IPS-18a (cell line): ENCODE measurements at regions not wholly inside any gene's neighbourhood (a gene's known extent, or its start where the extent isn't known, plus 50 kb on each side); places are given as distances from the start of the nearest gene placed in this dataset.

Experiments used
- H3K27ac ChIP-seq: one replicate; pipeline ENCODE4 v1.5.1; 2013; ENCODE audit warnings: low read length
- H3K27me3 ChIP-seq: one replicate; pipeline ENCODE4 v1.6.1; 2013; ENCODE audit warnings: mild to moderate bottlenecking, low read length; ENCODE audit not compliant: control insufficient read depth, insufficient read depth
- H3K36me3 ChIP-seq: one replicate; pipeline ENCODE4 v1.6.1; 2013; ENCODE audit warnings: low read depth, low read length; ENCODE audit not compliant: control insufficient read depth
- H3K4me1 ChIP-seq: one replicate; pipeline ENCODE4 v1.6.1; 2013; ENCODE audit warnings: low read depth, low read length; ENCODE audit not compliant: control insufficient read depth
- H3K4me3 ChIP-seq: one replicate; pipeline ENCODE4 v1.5.1; 2013; ENCODE audit warnings: low read length
- H3K9ac ChIP-seq: one replicate; pipeline ENCODE4 v1.6.1; 2013; ENCODE audit warnings: mild to moderate bottlenecking, low read length, moderate library complexity
- H3K9me3 ChIP-seq: one replicate; pipeline ENCODE4 v1.6.1; 2013; ENCODE audit warnings: low read depth, low read length; ENCODE audit not compliant: control insufficient read depth

- H3K27me3 ChIP-seq = no peaks in the 10 kb centered on the region
- no peak overlapping the region for H3K27ac ChIP-seq
- no peaks in the 10 kb centered on the region for H3K36me3 ChIP-seq
- H3K4me1 ChIP-seq = no peaks in the 10 kb centered on the region
- no peak overlapping the region for H3K4me3 ChIP-seq
- H3K9me3 ChIP-seq = no peaks in the 10 kb centered on the region
- H3K9ac ChIP-seq = no peak overlapping the region
Measured at GRCh38 chr18:39524370-39524769, 1958.8 kb upstream of the CELF4 start.

GRCh38 chr18:39523281-39523680, 1957.7 kb upstream of the CELF4 start:
- H3K36me3 ChIP-seq = no peaks in the 10 kb centered on the region

GRCh38 chr18:39521164-39521563, 1955.6 kb upstream of the CELF4 start:
- Histone ChIP-seq H3K27me3 (no peaks in the 10 kb centered on the region), H3K4me1 (no peaks in the 10 kb centered on the region), H3K27ac (no peak overlapping the region), H3K9me3 (no peaks in the 10 kb centered on the region), H3K36me3 (no peaks in the 10 kb centered on the region), H3K4me3 (no peak overlapping the region), H3K9ac (no peak overlapping the region)

More at GRCh38 chr18:39523281-39523680, 1957.7 kb upstream of the CELF4 start:
- Histone ChIP-seq H3K27me3 (no peaks in the 10 kb centered on the region), H3K9ac (no peak overlapping the region), H3K9me3 (no peaks in the 10 kb centered on the region), H3K27ac (no peak overlapping the region), H3K4me1 (no peaks in the 10 kb centered on the region), H3K4me3 (no peak overlapping the region)

GRCh38 chr18:39519741-39520140, 1954.1 kb upstream of the CELF4 start:
- H3K27me3 ChIP-seq = no peaks in the 10 kb centered on the region
- no peaks in the 10 kb centered on the region for H3K36me3 ChIP-seq
- no peak overlapping the region for H3K27ac ChIP-seq
- no peaks in the 10 kb centered on the region for H3K9me3 ChIP-seq
- H3K4me1 ChIP-seq = no peaks in the 10 kb centered on the region
- H3K9ac ChIP-seq = no peak overlapping the region
- H3K4me3 ChIP-seq = no peak overlapping the region

- H3K36me3 ChIP-seq = no peaks in the 10 kb centered on the region
- no peak overlapping the region for H3K27ac ChIP-seq
- no peaks in the 10 kb centered on the region for H3K27me3 ChIP-seq
- no peaks in the 10 kb centered on the region for H3K9me3 ChIP-seq
- no peaks in the 10 kb centered on the region for H3K4me1 ChIP-seq
- H3K4me3 ChIP-seq = no peak overlapping the region
- no peak overlapping the region for H3K9ac ChIP-seq
Measured at GRCh38 chr18:39515299-39515698, 1949.7 kb upstream of the CELF4 start.

GRCh38 chr18:39513186-39513585, 1947.6 kb upstream of the CELF4 start:
- Histone ChIP-seq H3K4me3 (no peak overlapping the region), H3K27me3 (no peaks in the 10 kb centered on the region), H3K36me3 (no peaks in the 10 kb centered on the region), H3K27ac (no peak overlapping the region), H3K9ac (no peak overlapping the region), H3K4me1 (no peaks in the 10 kb centered on the region), H3K9me3 (no peaks in the 10 kb centered on the region)

- Histone ChIP-seq H3K9me3 (no peaks in the 10 kb centered on the region), H3K36me3 (no peaks in the 10 kb centered on the region), H3K4me3 (no peak overlapping the region), H3K27me3 (no peaks in the 10 kb centered on the region), H3K9ac (no peak overlapping the region), H3K27ac (no peak overlapping the region), H3K4me1 (no peaks in the 10 kb centered on the region)
Measured at GRCh38 chr18:39506581-39507330, 1941.2 kb upstream of the CELF4 start.

- Histone ChIP-seq H3K27me3 (no peaks in the 10 kb centered on the region), H3K27ac (no peak overlapping the region), H3K4me1 (peaks cover 10% of the 10 kb centered on the region), H3K9ac (no peak overlapping the region), H3K4me3 (no peak overlapping the region), H3K36me3 (no peaks in the 10 kb centered on the region), H3K9me3 (peaks cover 3% of the 10 kb centered on the region)
Measured at GRCh38 chr18:39500306-39500705, 1934.7 kb upstream of the CELF4 start.

- Histone ChIP-seq H3K9ac (no peak overlapping the region), H3K4me3 (no peak overlapping the region), H3K4me1 (peaks cover 10% of the 10 kb centered on the region), H3K27ac (no peak overlapping the region), H3K27me3 (no peaks in the 10 kb centered on the region), H3K36me3 (no peaks in the 10 kb centered on the region), H3K9me3 (peaks cover 3% of the 10 kb centered on the region)
Measured at GRCh38 chr18:39497821-39498220, 1932.2 kb upstream of the CELF4 start.

- Histone ChIP-seq H3K9ac (no peak overlapping the region), H3K36me3 (no peaks in the 10 kb centered on the region), H3K4me1 (peaks cover 10% of the 10 kb centered on the region), H3K9me3 (peaks cover 3% of the 10 kb centered on the region), H3K27ac (no peak overlapping the region), H3K4me3 (no peak overlapping the region), H3K27me3 (no peaks in the 10 kb centered on the region)
Measured at GRCh38 chr18:39496986-39497385, 1931.4 kb upstream of the CELF4 start.

GRCh38 chr18:39494211-39494896, 1928.8 kb upstream of the CELF4 start:
- H3K27ac ChIP-seq = no peak overlapping the region

GRCh38 chr18:39491408-39491807, 1925.8 kb upstream of the CELF4 start:
- Histone ChIP-seq H3K36me3 (no peaks in the 10 kb centered on the region), H3K4me1 (no peaks in the 10 kb centered on the region), H3K27ac (no peak overlapping the region), H3K9ac (no peak overlapping the region), H3K9me3 (no peaks in the 10 kb centered on the region), H3K27me3 (no peaks in the 10 kb centered on the region), H3K4me3 (no peak overlapping the region)

More at GRCh38 chr18:39494211-39494896, 1928.8 kb upstream of the CELF4 start:
- H3K9me3 ChIP-seq = peaks cover 3% of the 10 kb centered on the region
- no peak overlapping the region for H3K9ac ChIP-seq
- H3K4me3 ChIP-seq = no peak overlapping the region
- no peaks in the 10 kb centered on the region for H3K36me3 ChIP-seq
- H3K4me1 ChIP-seq = no peaks in the 10 kb centered on the region
- no peaks in the 10 kb centered on the region for H3K27me3 ChIP-seq
